ENCODE measurements at regions not wholly inside any gene's neighbourhood (a gene's known extent, or its start where the extent isn't known, plus 50 kb on each side); places are given as distances from the start of the nearest gene placed in this dataset.

DNA sequence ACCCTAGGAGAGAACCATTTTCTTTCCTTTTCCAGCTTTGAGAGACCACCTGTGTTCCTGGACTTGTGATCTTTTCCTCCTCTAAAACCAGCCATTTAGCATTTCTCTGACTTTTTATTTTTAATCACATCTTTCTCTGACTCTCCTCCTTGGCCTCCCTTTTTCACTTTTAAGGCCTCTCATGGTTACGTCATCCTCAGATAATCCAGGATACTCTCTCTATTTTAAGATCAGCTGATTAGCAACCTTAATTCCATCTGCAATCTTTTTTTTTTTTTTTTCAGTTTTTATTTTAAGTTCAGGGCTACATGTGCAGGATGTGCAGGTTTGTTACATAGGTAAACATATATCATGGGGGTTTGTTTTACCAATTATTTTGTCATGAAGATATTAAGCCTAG, 54.0 kb downstream of the RFPL4B start:
- TF ChIP-seq REST (IDR thresholded peaks at IDR 0.05; ENCODE audit: insufficient read depth in 1 of 2, low read depth in 2 of 2, low read length in 2 of 2) (no peak), TAF1 (IDR thresholded peaks at IDR 0.05; ENCODE audit: borderline replicate concordance, insufficient read depth, low read length) (no peak), SIN3A (IDR thresholded peaks at IDR 0.05; ENCODE audit: borderline replicate concordance, insufficient read depth, low read length) (no peak), POLR2AphosphoS5 (IDR thresholded peaks at IDR 0.05; ENCODE audit: low read depth, low read length) (no peak), FOXP2 (optimal IDR thresholded peaks at IDR 0.05; ENCODE audit: borderline replicate concordance, extremely low read depth, extremely low read length, insufficient read depth) (no peak)

- TF ChIP-seq POLR2AphosphoS5 (IDR thresholded peaks at IDR 0.05; ENCODE audit: low read depth, low read length) (no peak), SIN3A (IDR thresholded peaks at IDR 0.05; ENCODE audit: borderline replicate concordance, insufficient read depth, low read length) (no peak), FOXP2 (optimal IDR thresholded peaks at IDR 0.05; ENCODE audit: borderline replicate concordance, extremely low read depth, extremely low read length, insufficient read depth) (no peak), REST (IDR thresholded peaks at IDR 0.05; ENCODE audit: insufficient read depth in 1 of 2, low read depth in 2 of 2, low read length in 2 of 2) (no peak), TAF1 (IDR thresholded peaks at IDR 0.05; ENCODE audit: borderline replicate concordance, insufficient read depth, low read length) (no peak)
Observed at GRCh38 chr6:112407101-112407590, 60.0 kb downstream of the RFPL4B start.

GRCh38 chr6:112408522-112408921, 61.4 kb downstream of the RFPL4B start:
- TF ChIP-seq REST (IDR thresholded peaks at IDR 0.05; ENCODE audit: insufficient read depth in 1 of 2, low read depth in 2 of 2, low read length in 2 of 2) = no peak
- TF ChIP-seq FOXP2 (optimal IDR thresholded peaks at IDR 0.05; ENCODE audit: borderline replicate concordance, extremely low read depth, extremely low read length, insufficient read depth) = no peak
- no peak for TF ChIP-seq SIN3A (IDR thresholded peaks at IDR 0.05; ENCODE audit: borderline replicate concordance, insufficient read depth, low read length)
- no peak for TF ChIP-seq POLR2AphosphoS5 (IDR thresholded peaks at IDR 0.05; ENCODE audit: low read depth, low read length)
- TF ChIP-seq TAF1 (IDR thresholded peaks at IDR 0.05; ENCODE audit: borderline replicate concordance, insufficient read depth, low read length) = no peak

DNA sequence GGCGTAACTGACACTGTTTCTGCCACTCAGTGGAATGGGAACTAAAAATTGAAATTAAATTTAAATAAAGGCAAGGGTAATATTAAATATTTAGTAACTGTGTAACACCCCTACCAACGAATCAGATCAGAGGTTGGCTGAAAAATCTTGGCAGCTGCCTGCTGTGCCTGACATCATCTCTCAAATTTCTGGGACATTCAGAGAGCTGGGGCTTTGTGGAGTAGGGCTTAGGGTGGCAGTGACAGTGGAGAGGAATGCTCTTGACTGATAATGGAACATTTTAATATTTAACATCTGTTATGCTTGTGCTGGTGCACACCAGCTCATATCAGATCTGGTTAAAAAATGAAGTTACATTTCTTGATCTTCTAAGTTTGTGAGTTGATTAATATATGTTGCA, 62.2 kb downstream of the RFPL4B start:
- no peak for TF ChIP-seq TAF1 (IDR thresholded peaks at IDR 0.05; ENCODE audit: borderline replicate concordance, insufficient read depth, low read length)
- no peak for TF ChIP-seq POLR2AphosphoS5 (IDR thresholded peaks at IDR 0.05; ENCODE audit: low read depth, low read length)
- TF ChIP-seq SIN3A (IDR thresholded peaks at IDR 0.05; ENCODE audit: borderline replicate concordance, insufficient read depth, low read length) = no peak
- no peak for TF ChIP-seq REST (IDR thresholded peaks at IDR 0.05; ENCODE audit: insufficient read depth in 1 of 2, low read depth in 2 of 2, low read length in 2 of 2)
- no peak for TF ChIP-seq FOXP2 (optimal IDR thresholded peaks at IDR 0.05; ENCODE audit: borderline replicate concordance, extremely low read depth, extremely low read length, insufficient read depth)

- TF ChIP-seq SIN3A (IDR thresholded peaks at IDR 0.05; ENCODE audit: borderline replicate concordance, insufficient read depth, low read length) = no peak
- TF ChIP-seq TAF1 (IDR thresholded peaks at IDR 0.05; ENCODE audit: borderline replicate concordance, insufficient read depth, low read length) = no peak
- no peak for TF ChIP-seq POLR2AphosphoS5 (IDR thresholded peaks at IDR 0.05; ENCODE audit: low read depth, low read length)
- no peak for TF ChIP-seq FOXP2 (optimal IDR thresholded peaks at IDR 0.05; ENCODE audit: borderline replicate concordance, extremely low read depth, extremely low read length, insufficient read depth)
- TF ChIP-seq REST (IDR thresholded peaks at IDR 0.05; ENCODE audit: insufficient read depth in 1 of 2, low read depth in 2 of 2, low read length in 2 of 2) = no peak
Observed at GRCh38 chr6:112413780-112414179, 66.7 kb downstream of the RFPL4B start.
